VCaP (cell line): ENCODE measurements at regions not wholly inside any gene's neighbourhood (a gene's known extent, or its start where the extent isn't known, plus 50 kb on each side); places are given as distances from the start of the nearest gene placed in this dataset.

Experiments used
- H3K27ac ChIP-seq: fragments of 450-650 bp; 2 replicates; pipeline ENCODE4 v1.5.1; 2017
- CTCF ChIP-seq: fragments of 450-650 bp; conservative IDR thresholded peaks from 2 replicates; pipeline ENCODE4 v1.5.1; 2017; ENCODE audit warnings: mild to moderate bottlenecking, moderate library complexity

- TF ChIP-seq CTCF = no peak
- no peak overlapping the region for H3K27ac ChIP-seq
These were observed 117.5 kb downstream of the NAV1 start for GRCh38 chr1:201656311-201657032.

GRCh38 chr1:201659572-201659971, 120.6 kb downstream of the NAV1 start:
- H3K27ac ChIP-seq = no peak overlapping the region
- TF ChIP-seq CTCF = no peak

- no peak overlapping the region for H3K27ac ChIP-seq
- TF ChIP-seq CTCF = no peak
These were observed 122.2 kb downstream of the NAV1 start for GRCh38 chr1:201660931-201661822.

GRCh38 chr1:201661823-201662359, 123.0 kb downstream of the NAV1 start:
- no peak overlapping the region for H3K27ac ChIP-seq

GRCh38 chr1:201662646-201663045, 123.7 kb downstream of the NAV1 start:
- no peak for TF ChIP-seq CTCF
- H3K27ac ChIP-seq = no peak overlapping the region

More at GRCh38 chr1:201661823-201662359, 123.0 kb downstream of the NAV1 start:
- TF ChIP-seq CTCF = no peak

GRCh38 chr1:201663491-201664113, 124.7 kb downstream of the NAV1 start:
- TF ChIP-seq CTCF = no peak
- no peak overlapping the region for H3K27ac ChIP-seq

GRCh38 chr1:201665036-201665435, 126.1 kb downstream of the NAV1 start:
- H3K27ac ChIP-seq = no peak overlapping the region
- no peak for TF ChIP-seq CTCF
